Parathyroid adenoma (tissue), 2 donors: ENCODE measurements at regions not wholly inside any gene's neighbourhood (a gene's known extent, or its start where the extent isn't known, plus 50 kb on each side); places are given as distances from the start of the nearest gene placed in this dataset.

ENCODE experiments used
- H2AFZ ChIP-seq: fragments of 300-600 bp; sonication (generic); one replicate; pipeline ENCODE4 v1.7.0; 2017; ENCODE audit warnings: antibody characterized with exemption, mild to moderate bottlenecking
- H3K27ac ChIP-seq: fragments of 300-600 bp; sonication (generic); one replicate; pipeline ENCODE4 v1.7.0; 2017
- H3K27me3 ChIP-seq: fragments of 300-600 bp; sonication (generic); one replicate; pipeline ENCODE4 v1.7.0; 2017; ENCODE audit warnings: low read length; ENCODE audit not compliant: control insufficient read depth, insufficient read depth
- H3K36me3 ChIP-seq: fragments of 300-600 bp; sonication (generic); one replicate; pipeline ENCODE4 v1.7.0; 2017; ENCODE audit warnings: low read length; ENCODE audit not compliant: control insufficient read depth, insufficient read depth
- H3K4me1 ChIP-seq: fragments of 300-600 bp; sonication (generic); one replicate; pipeline ENCODE4 v1.7.0; 2017; ENCODE audit warnings: control low read depth
- H3K4me2 ChIP-seq: fragments of 300-600 bp; sonication (generic); one replicate; pipeline ENCODE4 v1.7.0; 2017; ENCODE audit warnings: low read length
- H3K4me3 ChIP-seq: fragments of 300-600 bp; sonication (generic); one replicate; pipeline ENCODE4 v1.7.0; 2017; ENCODE audit warnings: low read depth, low read length
- H3K79me2 ChIP-seq: fragments of 300-600 bp; sonication (generic); one replicate; pipeline ENCODE4 v1.7.0; 2017; ENCODE audit warnings: control low read depth
- H3K9ac ChIP-seq: fragments of 300-600 bp; sonication (generic); one replicate; pipeline ENCODE4 v1.7.0; 2017; ENCODE audit warnings: mild to moderate bottlenecking
- H3K9me3 ChIP-seq: fragments of 300-600 bp; sonication (generic); one replicate; pipeline ENCODE4 v1.7.0; 2017; ENCODE audit warnings: low read length; ENCODE audit not compliant: control insufficient read depth
- TF ChIP-seq, protein P1 (sequence below): fragments of 300-600 bp; sonication (generic); IDR thresholded peaks from one replicate; pipeline ENCODE4 v1.7.0; 2017; ENCODE audit warnings: antibody characterized with exemption, mild to moderate bottlenecking
- donor health status: primary hyperparathyroidism.

- no peak overlapping the region for H3K4me2 ChIP-seq
- no peak overlapping the region for H3K9ac ChIP-seq
- H3K27ac ChIP-seq = no peak overlapping the region
These were observed 234.1 kb downstream of the FOXO1 start for GRCh38 chr13:40432018-40432978.

DNA sequence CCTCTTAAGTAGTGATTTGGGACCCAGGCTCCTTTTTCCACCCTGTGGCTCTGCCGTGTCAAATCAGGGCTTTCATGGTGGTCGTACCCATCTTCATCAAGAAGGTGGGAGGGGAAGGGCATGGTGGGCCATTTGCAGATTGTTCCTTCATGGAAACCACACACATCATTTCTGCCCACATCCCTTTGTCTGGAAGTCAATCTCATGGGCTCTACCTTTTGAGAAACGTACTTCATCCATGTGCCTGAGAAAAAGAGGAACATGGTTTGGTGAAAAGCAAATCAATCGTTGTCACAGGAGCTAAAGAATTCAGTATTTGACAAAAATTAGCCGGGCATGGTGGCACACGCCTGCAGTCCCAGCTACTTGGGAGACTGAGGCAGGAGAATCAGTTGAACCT is 233.4 kb downstream of the FOXO1 start:
- no peaks in the 10 kb centered on the region for H3K27me3 ChIP-seq
- no peaks in the 10 kb centered on the region for H3K4me1 ChIP-seq
- H3K9me3 ChIP-seq = no peaks in the 10 kb centered on the region
- no peak overlapping the region for H2AFZ ChIP-seq
- H3K4me2 ChIP-seq = no peak overlapping the region
- TF ChIP-seq, protein P1, sequence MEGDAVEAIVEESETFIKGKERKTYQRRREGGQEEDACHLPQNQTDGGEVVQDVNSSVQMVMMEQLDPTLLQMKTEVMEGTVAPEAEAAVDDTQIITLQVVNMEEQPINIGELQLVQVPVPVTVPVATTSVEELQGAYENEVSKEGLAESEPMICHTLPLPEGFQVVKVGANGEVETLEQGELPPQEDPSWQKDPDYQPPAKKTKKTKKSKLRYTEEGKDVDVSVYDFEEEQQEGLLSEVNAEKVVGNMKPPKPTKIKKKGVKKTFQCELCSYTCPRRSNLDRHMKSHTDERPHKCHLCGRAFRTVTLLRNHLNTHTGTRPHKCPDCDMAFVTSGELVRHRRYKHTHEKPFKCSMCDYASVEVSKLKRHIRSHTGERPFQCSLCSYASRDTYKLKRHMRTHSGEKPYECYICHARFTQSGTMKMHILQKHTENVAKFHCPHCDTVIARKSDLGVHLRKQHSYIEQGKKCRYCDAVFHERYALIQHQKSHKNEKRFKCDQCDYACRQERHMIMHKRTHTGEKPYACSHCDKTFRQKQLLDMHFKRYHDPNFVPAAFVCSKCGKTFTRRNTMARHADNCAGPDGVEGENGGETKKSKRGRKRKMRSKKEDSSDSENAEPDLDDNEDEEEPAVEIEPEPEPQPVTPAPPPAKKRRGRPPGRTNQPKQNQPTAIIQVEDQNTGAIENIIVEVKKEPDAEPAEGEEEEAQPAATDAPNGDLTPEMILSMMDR = no peak
- no peaks in the 10 kb centered on the region for H3K36me3 ChIP-seq
- no peak overlapping the region for H3K27ac ChIP-seq
- no peak overlapping the region for H3K4me3 ChIP-seq
- H3K9ac ChIP-seq = no peak overlapping the region
- no peaks in the 10 kb centered on the region for H3K79me2 ChIP-seq

More at GRCh38 chr13:40432018-40432978, 234.1 kb downstream of the FOXO1 start:
- H3K27me3 ChIP-seq = no peaks in the 10 kb centered on the region
- H3K4me1 ChIP-seq = no peaks in the 10 kb centered on the region
- H3K36me3 ChIP-seq = no peaks in the 10 kb centered on the region
- no peak overlapping the region for H2AFZ ChIP-seq
- H3K9me3 ChIP-seq = no peaks in the 10 kb centered on the region
- no peaks in the 10 kb centered on the region for H3K79me2 ChIP-seq
- TF ChIP-seq, protein P1 = no peak
- H3K4me3 ChIP-seq = no peak overlapping the region

GRCh38 chr13:40433577-40433976 is 232.9 kb downstream of the FOXO1 start:
- Histone ChIP-seq H3K27ac (no peak overlapping the region), H3K4me3 (no peak overlapping the region), H3K4me1 (no peaks in the 10 kb centered on the region), H3K9ac (no peak overlapping the region), H3K4me2 (no peak overlapping the region), H3K79me2 (no peaks in the 10 kb centered on the region), H3K36me3 (no peaks in the 10 kb centered on the region), H3K9me3 (no peaks in the 10 kb centered on the region), H3K27me3 (no peaks in the 10 kb centered on the region), H2AFZ (no peak overlapping the region)
- TF ChIP-seq, protein P1 = no peak

GRCh38 chr13:40434516-40435397 is 231.7 kb downstream of the FOXO1 start:
- TF ChIP-seq, protein P1 = no peak
- no peaks in the 10 kb centered on the region for H3K4me1 ChIP-seq
- H3K27ac ChIP-seq = no peak overlapping the region
- H3K4me2 ChIP-seq = no peak overlapping the region
- H3K27me3 ChIP-seq = no peaks in the 10 kb centered on the region
- H3K9ac ChIP-seq = no peak overlapping the region
- H3K79me2 ChIP-seq = no peaks in the 10 kb centered on the region
- no peak overlapping the region for H3K4me3 ChIP-seq
- H2AFZ ChIP-seq = no peak overlapping the region
- no peaks in the 10 kb centered on the region for H3K9me3 ChIP-seq
- H3K36me3 ChIP-seq = no peaks in the 10 kb centered on the region
